Activated CD4-positive, alpha-beta T cell treated with anti-CD3 and anti-CD28 coated beads for 48 hours (primary cell): ENCODE measurements at regions not wholly inside any gene's neighbourhood (a gene's known extent, or its start where the extent isn't known, plus 50 kb on each side); places are given as distances from the start of the nearest gene placed in this dataset.

ENCODE experiments used
- DNase-seq: peaks from one replicate; pipeline ENCODE4 v3.0.0-alpha.2; 2020

GRCh38 chr4:29521281-29521680 is 1198.9 kb upstream of the PCDH7 start:
- DNase-seq: no peak

GRCh38 chr4:29536745-29537144 is 1183.4 kb upstream of the PCDH7 start:
- DNase-seq: no peak

DNA sequence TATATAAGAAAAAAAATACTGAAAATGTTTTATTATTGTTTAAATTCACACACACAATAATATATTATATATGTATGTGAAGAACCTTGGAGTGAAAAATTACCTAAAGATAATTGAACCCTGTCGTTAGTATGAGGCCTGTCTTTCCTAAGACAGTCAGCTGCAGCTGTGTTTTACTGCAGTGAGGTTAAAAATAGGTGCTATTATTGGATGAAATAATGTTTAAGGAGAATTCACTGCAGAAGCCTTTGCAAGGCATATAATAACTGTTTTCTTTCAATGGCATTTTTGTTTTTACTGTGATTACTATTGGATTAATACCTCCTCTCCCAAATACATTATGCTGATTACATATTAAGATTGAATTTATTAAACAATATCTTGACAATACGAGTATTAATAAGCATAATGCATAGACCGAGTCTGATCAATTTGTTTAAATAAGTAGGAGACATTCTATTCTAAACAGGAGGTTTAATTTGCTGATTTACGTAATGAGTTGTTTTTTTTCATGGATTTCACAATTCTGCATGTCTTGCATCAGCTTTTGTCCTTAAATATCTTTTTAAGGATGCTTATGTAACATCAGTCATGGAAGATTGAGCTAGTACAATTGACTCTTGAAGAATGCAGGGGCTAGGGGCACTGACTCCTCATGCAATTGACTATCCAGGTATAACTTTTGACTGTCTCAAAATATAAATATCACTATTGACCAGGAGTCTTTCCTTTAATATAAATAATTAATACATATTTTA is 1181.1 kb upstream of the PCDH7 start:
- DNase-seq: no peak

DNA sequence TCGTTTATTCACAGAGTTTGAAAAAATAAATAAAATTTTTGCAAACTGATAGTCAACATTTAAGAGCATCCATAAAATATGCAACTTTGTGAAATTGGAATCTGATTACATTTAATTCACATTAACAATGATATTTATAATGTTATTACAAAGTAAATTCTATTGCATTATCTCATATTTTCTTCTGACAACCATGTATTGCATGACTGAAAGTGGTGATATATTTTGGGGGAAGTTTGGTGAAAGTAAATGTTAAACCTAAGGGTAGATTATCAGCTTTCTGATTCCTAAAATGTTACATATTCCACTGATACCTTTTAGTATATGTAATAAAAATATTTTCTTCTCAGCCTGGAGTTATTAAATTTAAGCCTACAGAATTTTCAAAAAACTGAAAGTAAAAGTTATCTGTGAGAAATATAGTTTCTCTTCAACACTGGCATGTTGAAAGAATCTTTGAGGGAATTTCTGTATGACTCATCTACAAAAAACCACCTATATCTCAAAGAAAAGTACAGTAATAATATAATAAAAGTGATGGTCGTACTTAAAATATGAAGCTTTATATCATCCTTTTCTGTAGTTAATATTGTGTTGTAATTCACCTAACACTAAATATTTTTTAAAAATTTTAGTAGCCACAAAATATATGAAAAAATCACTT is 1179.6 kb upstream of the PCDH7 start:
- no peak for DNase-seq

- no peak for DNase-seq
Observed at GRCh38 chr4:29541757-29542156, 1178.4 kb upstream of the PCDH7 start.

DNA sequence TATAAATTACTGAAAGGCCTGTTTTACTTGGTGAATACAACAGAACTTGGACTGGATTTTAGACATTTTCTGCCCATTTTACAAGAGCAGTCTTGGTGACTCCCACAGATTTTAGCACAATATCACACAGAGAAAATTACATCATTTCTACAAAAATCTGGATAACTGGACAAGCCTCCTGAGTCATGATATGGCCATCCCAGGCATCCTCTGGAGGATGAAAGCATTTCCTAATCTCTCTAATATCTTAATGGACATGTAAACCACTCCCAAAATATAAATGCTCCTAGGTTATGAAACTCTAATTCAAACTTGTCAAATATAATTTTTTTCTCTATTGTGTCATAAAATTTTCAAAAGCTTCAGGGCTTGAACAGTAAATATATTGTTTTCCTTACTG is 1170.8 kb upstream of the PCDH7 start:
- DNase-seq: no peak

DNA sequence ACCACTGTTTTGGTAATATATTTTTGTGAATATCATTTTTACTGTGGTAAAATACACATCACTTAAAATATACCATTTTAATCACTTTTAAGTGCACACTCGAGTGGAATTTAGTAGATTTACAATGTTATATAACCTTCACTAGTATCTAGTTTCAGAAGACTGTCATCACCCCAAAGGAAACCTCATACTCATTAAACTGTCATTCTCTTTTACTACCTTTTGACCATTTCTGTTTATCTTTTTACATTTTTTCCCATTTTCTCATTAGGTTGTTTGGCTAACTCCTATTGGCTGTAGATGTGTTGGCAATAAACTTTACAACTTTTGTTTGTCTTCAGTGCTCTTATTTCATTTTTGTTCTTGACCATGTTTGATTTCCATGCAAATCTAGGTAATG is 1168.3 kb upstream of the PCDH7 start:
- DNase-seq: no peak

DNA sequence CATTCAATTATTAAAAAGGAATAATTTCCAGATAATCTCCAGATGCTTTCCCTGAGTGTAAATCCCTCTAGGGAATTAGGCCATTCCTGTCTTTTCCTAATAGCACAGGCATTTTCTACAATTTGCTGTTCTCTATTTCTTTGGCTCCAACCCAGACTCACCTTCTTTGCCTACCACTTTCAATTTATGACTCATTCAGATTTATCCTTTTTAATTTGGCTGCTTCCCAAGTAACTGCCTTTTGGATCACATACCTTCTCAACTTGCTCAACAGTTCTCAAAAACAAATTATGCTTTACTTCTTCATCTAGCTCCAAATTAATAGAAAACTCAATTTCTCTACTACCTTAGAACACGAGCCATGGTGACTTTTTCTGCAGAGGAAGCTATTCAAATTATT is 1166.3 kb upstream of the PCDH7 start:
- DNase-seq: no peak

DNA sequence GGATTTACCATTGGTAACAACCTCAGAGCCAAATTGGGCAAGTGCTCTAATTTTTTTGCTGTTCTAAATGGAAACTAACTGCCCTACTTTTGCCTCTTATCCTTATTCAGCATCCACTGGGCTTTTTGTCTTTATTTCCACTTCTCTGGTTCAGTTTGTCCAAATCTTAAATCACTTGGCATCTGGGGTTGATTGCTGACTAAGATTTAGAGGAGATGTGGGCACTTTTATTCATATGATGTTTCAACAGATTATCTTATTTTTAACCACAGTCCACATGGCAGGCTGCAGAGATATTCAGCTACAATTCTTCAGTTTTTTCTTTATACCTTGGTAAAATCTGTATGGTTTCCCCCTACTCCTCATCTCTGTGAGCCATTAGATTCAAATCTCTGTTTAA is 1161.4 kb upstream of the PCDH7 start:
- DNase-seq: no peak

GRCh38 chr4:29559286-29559685 is 1160.9 kb upstream of the PCDH7 start:
- no peak for DNase-seq

GRCh38 chr4:29560452-29560851 is 1159.7 kb upstream of the PCDH7 start:
- no peak for DNase-seq

DNA sequence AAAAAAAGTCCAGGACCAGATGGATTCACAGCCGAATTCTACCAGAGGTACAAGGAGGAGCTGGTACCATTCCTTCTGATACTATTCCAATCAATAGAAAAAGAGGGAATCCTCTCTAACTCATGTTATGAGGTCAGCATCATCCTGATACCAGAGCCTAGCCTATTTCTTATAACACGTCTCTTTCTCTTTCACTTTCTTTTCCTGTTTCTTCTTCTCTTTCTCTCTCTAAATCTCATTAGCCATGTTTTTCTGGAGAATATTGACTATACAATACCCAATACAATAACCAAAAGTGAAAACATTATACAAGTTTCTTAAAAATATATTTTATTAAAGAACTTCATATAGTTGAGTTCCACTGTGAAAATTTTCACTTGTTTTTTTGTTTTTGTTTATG is 1154.9 kb upstream of the PCDH7 start:
- DNase-seq: no peak

DNA sequence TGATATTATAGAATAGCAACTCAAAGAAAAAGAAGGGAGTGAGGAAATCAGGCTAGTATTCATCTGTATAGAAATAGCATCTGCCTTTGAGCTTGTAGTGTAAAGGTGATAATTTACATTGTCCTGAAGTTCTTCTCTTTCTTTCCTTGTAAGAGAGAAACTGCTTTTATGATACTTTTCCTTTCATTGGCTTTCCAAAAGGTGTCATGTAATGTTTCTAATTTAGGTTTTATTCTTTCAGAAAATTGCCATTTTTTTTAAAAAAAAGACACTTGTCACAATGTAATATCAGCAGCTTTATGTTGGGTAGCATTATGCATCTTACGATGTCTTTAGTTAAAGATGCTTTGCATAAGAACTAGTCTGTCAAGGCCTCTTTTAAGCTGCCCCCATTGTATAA is 1153.8 kb upstream of the PCDH7 start:
- DNase-seq: no peak

DNA sequence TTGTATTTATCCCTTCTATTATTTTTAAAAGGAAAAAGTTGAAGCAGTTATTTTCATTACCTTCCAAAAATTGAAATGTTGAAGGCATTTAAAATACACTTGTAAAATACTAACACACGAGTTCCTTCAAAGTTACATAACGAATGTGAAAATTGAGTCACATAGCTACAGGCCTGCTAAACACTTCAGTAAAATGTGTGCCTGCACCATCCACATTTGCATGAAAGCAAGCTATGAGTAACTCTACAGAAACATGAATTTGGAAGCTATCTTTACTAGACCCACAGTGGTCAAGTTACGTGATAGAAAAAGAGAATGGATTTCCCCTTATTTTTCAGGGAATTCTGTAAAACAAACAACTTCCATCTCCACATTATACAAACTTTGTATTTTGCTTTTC is 1148.8 kb upstream of the PCDH7 start:
- no peak for DNase-seq

DNA sequence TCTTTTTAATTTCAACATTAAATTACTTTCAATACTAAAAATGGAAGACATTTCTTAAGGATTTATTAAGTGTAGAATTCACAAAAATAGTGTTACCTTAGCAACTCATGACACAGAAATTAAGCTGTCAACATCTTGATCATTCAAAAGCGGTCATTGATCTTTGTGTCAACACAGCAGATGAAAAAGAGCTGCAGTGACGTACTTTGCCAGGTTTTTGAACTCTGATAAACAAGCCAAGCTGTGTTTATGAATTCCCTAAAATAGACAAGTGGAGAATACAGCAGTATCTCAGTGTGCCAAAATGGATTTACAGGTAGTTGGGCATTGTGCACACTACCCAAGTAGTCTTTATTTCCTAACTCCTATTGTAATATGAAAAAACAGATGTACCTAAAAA is 1141.8 kb upstream of the PCDH7 start:
- DNase-seq: no peak

DNA sequence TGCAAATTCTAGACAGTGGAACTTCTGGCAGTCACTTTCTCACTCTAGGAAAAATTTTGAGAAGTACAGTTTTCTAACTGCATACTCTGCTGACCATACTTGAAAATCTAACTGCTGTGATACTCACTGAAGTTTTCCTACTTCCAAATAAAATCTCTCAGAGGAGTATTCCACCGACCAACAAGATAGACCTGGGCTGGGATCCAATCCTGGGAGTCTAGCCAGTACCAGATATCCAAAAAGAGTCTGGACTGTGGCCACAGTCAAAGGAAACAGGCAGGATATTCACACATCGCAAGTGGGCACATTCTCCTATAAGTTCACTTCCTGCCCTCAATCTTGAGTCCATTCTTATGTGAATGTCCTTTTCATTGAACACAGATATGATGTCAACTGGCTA is 1138.7 kb upstream of the PCDH7 start:
- no peak for DNase-seq

- no peak for DNase-seq
Observed at GRCh38 chr4:29588617-29589016, 1131.6 kb upstream of the PCDH7 start.

- DNase-seq: no peak
Observed at GRCh38 chr4:29596228-29596627, 1123.9 kb upstream of the PCDH7 start.

DNA sequence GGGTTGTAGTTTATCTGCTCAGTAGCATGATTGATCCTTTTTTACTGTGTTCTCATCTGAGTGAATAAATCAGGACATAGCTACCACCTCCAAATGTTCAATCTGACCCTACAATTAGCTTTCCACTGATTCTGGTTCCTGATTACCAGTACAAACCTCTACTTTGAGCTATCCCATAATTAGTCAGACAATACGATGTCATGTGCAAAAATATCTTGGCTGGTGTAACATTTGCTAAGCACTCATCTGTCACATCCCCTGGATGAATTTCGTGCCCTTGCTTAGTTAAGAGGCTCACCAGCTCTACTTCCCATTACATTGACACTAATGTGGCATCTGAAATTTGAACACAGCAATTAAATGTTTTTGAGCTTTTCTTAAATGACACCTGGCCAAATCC is 1101.0 kb upstream of the PCDH7 start:
- no peak for DNase-seq

- DNase-seq: no peak
Observed at GRCh38 chr4:29632199-29632598, 1088.0 kb upstream of the PCDH7 start.

- DNase-seq: no peak
Observed at GRCh38 chr4:29636961-29637360, 1083.2 kb upstream of the PCDH7 start.

- no peak for DNase-seq
Observed at GRCh38 chr4:29653221-29653620, 1066.9 kb upstream of the PCDH7 start.

- no peak for DNase-seq
Observed at GRCh38 chr4:29680644-29681043, 1039.5 kb upstream of the PCDH7 start.

GRCh38 chr4:29704059-29704458 is 1016.1 kb upstream of the PCDH7 start:
- no peak for DNase-seq

DNA sequence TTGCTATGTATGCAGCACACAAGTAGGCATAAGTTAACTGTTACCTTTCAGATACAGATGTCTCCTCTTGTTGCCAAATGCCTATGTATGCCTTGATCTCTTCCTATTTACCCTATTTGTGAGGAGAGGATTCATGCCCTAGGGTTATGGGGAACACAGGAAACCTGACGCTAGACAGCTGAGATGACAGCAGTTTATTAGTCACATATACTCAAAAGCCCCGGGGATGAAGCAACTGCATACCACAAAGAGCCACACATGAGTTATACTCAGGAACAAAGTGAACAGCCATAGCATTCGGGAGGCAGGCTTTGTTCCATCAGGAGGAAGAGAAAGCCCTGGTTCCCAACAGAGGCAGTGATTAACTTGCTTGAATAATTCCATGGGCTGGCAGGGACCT is 1011.7 kb upstream of the PCDH7 start:
- no peak for DNase-seq
